HG03354 (cell line): ENCODE measurements at regions not wholly inside any gene's neighbourhood (a gene's known extent, or its start where the extent isn't known, plus 50 kb on each side); places are given as distances from the start of the nearest gene placed in this dataset.

Experiments
- ATAC-seq: cut with Tn5 transposase; IDR thresholded peaks from one replicate; pipeline ENCODE4 v1.9.1; 2021; ENCODE audit warnings: mild to moderate bottlenecking; ENCODE audit not compliant: unreplicated experiment, poor library complexity, severe bottlenecking

DNA sequence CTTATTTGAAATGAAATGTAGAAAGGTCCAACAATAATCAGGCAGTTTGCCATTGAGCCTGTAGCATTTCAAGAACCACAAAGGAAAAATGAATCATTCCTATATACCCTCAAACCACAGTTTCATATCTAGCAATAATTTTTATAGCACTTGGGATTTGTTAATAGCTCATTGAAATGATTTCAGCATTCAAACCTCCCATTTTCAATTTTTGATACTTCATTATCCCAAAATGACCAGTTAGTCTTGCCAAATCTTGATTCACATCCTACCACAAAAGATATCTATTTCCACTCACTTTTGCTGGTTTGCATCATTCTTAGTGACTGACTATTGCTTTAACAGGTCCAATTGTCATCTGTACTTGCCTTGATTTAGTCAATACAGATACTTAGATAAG is 790.1 kb downstream of the TLE1 start:
- no peak for ATAC-seq

DNA sequence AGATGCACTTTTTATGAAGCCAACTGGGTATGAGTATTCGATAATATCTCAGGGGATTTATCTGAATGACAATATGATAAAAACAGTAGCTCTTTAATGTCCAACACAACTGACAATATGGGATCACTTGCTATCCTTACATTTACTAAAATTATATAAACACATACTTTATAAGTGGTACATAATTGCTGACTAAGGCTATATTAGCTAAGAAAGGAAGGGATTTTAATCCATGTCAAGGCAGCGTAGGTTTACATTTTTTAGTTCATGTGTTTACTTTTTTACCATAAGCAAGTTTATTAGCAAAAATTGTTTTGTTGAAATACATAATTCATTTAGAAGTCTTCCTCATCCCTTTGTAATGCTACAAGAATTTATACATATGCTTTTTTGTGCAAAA is 796.2 kb downstream of the TLE1 start:
- no peak for ATAC-seq

DNA sequence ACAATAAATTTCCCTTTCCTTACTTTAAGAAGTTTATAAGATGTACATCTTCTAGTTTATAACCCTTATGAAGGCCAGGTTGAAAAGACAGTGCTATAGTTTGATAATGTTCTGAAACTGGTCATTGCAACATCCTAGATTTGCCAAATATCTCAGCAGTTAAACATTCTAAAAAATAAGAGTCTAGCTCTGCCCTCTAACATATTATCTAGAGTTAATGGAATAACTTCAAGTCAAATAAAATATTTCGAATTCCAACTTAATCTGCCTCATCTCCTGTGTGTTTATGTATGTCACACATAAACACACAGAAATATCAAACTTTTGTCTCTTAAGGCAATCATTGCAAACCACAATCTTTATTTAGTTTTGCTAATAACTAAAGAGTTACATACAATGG is 796.6 kb downstream of the TLE1 start:
- ATAC-seq = no peak

DNA sequence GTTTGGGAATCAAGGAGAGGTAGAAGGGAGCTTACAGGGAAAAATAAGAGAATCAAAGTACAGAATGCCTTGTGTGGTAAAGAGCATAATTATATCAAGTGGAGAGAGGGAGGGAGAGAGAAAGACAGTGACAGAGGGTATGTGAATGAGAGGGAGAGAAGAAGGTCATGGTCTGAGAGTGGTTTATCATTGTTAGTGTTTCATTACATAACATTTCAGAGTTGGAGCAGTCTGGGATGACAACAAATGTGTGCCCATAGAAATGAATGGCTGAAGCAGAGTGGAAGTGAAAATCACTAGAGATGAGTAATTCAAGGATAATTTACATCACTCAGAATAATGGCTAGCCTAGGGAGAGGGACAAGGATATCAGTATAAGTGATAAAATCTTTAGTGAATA is 799.2 kb downstream of the TLE1 start:
- no peak for ATAC-seq

DNA sequence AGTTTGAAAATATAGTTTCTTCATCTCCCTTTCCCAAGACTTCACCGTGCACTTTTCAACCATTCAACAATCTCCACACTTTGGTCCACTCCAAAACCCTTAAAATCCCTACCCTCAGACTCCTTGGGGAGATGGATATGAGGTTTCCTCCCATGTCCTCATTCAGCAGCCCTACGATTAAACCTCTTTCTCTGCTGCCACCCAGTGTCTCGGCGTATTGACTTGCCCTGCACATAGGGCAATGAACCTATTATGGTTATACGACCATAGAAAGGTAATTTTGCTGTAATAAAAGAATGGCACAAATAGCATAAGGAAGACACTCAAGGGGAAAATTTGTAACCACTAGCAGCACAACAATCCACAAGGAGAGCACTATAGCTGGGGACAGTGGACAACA is 803.5 kb downstream of the TLE1 start:
- ATAC-seq = no peak

DNA sequence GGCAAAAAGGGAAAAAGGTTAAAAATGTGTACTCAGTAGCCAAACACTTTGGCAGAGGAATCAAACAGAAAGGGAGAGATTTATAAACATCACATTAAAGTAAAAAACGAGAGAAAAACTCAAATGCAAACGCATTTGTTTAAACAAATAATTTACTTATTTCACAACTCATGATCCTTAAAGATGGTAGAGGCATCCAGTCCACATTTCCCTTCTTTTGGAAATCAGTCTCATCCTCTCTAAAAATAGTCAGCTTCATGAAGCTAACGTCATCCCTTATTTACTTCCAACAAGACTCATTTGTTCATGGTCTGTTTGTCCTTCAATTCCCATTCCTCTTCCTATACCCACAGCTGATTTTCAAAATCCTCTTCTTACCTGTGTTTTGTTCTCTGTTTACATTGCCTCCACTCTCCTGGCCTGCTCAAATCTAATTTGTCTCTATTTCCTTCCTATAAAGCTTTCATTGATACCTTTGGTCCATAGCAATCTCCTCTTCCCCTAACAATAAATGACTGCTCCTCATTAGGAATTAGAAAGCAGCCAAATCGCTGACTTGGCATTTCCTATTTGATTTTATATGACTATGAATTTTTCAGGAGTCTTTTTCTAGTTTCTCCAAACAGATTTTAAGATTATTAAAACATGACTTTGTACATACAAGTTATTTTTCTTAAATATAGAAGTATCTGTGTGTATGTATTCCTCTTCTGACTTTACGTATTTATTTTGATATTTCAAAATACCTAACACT is 805.3 kb downstream of the TLE1 start:
- no peak for ATAC-seq

DNA sequence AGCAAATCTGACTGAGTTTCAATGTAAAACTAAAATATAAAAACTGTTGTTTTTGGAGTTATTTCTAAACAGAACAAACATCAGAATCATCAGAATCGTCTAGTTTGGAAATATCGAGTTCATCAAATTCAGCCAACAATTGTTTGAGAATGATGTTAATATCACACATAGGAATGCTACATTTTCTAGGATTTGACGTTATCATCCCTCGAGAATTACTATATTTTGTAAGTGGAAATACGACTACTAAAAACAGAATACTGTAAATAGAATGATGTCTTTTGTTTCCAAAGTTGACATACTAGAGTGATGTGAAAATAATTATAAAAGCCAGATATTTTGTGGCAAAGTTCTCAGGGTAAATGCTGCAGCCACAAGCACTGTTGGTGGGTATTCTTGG is 805.9 kb downstream of the TLE1 start:
- ATAC-seq = no peak

DNA sequence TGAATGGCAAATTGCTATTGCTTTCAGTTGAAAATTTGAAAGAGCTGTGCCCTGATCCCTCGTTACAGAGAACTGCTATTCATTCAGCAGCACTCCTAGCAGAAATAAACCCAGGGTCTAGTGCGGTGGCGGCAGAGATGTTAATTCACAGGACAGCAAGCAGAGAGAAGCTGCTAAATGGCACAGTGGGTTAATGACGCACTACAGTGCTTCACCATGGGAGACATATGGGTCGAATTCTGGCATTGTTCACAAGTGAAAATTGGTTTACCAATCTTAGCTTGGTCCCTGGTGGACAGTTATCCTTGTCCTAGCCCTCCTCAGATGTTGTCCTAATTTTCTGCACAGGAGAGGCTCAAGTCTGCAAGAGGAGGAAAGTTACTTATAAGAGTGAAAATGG is 807.4 kb downstream of the TLE1 start:
- no peak for ATAC-seq

DNA sequence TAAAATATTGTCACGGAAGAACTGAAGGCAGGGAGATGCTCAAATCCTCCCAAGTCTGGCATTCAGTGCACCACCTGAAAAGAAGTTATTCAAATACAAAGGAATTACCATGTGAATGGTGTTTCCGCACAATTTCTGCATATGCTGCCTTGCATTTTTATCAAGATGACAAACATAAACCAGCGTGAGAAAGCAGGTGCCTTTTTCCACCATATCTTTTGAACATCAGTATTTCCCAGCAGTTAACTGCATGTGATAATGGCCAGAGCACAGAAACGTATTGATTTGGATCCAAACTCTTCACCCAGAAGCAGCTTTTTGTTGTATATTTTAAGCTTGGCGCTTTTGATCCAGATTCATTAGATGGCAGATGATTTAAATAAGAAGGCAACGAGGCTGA is 808.0 kb downstream of the TLE1 start:
- ATAC-seq = no peak

DNA sequence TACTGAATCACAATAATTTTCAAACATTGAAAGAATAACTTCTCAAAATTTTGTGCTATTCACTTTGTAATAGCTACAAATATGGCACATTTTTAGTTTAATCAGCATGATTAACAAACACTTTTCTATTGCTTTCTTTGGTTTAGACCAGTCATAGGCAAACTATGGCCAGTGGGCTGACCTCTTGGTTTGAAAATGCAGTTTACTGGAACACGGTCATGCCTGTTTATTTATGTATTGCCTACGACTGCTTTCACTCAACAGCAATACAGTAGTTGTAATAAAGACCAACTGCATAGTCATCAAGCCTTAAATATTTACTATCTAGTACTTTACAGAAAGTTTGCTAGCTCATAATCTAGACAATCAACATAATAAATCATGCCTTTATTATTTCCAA is 810.8 kb downstream of the TLE1 start:
- no peak for ATAC-seq

DNA sequence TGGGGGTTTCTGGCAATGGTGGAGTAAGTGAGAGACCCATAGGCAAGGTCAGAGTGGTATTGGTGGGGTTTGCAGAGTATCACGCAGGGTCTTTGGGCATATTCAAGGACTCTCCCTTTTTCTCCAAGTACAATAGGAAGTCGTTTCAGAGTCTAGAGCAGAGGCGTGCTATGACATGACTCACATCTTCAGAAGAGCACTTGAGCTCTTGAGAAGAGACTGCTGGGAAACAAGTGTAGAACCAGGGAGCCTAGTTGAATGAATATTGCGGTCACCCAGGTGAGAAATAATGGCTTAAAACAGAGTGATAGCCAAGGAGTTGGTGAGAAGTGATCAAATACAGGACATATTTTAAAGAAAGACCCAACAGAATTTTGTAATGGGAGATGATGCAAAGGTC is 813.4 kb downstream of the TLE1 start:
- ATAC-seq = no peak

DNA sequence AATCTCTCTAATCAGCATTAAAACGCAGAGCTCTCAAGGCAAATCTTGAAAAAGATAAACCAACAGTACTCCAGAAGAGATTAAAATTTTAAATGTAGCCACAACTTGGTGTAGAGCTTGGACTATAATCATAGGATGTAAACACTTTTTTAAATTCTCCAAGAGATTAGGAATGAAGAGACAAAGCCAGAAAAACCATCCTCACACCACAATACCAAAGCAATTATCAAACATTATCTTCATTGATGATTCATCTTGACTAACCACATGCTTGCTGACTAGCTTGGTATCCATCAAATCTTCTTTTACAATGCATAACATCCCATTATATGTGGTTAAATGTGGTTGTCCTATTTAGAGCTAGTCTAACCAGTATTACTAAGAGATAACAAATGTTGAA is 815.1 kb downstream of the TLE1 start:
- no peak for ATAC-seq

DNA sequence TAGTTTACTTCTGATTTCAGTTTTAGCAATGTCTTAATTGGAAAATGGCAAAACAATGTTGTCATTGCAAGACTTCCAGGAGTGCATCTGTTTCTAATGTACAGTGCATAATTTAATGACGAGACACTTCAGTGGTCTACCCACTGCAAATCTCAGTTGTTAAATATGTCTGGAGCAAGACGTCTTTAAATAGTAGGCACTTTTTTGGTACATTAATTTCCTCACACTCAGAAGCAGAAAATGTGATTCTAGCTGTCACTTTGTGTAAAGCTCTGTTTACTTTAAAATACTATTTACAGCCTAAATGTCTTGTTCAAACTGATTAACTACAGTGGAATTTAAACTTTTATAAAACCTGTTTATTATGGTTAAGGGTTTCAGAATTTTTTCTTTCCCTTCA is 815.5 kb downstream of the TLE1 start:
- no peak for ATAC-seq

DNA sequence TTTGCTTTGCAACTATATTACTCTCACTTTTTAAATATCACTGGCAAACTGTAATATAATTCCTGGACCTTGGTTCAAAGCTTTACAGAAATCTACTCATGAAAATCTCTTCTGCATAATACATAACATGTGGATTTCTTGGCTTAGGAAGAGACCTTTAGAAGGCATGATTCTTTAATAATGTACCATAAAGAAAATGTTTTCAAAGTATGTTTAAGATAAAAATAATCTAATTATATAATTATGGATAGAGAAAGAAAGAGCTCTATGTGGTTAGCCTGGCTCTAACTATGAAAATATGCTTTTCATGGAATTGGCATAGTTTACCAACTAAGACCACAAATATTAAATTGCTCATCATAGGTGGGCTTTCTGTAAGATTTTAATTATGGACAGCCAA is 817.8 kb downstream of the TLE1 start:
- no peak for ATAC-seq

DNA sequence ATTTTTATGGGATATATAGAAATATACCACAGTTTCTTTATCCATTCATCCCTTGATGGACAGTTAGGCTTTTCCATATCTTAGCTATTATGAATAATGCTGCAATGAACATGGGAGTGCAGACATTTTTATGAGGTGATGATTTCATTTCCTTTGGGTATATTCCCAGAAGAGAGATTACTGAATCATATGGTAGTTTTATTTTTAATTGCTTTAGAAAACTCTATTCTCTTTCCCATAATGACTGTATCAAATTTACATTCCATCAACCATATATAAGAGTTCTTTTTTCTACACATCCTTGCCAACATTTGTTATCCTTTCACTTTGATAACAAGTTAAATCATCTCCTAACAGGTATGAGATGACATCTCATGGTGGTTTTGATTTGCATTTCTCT is 821.6 kb downstream of the TLE1 start:
- ATAC-seq = no peak

DNA sequence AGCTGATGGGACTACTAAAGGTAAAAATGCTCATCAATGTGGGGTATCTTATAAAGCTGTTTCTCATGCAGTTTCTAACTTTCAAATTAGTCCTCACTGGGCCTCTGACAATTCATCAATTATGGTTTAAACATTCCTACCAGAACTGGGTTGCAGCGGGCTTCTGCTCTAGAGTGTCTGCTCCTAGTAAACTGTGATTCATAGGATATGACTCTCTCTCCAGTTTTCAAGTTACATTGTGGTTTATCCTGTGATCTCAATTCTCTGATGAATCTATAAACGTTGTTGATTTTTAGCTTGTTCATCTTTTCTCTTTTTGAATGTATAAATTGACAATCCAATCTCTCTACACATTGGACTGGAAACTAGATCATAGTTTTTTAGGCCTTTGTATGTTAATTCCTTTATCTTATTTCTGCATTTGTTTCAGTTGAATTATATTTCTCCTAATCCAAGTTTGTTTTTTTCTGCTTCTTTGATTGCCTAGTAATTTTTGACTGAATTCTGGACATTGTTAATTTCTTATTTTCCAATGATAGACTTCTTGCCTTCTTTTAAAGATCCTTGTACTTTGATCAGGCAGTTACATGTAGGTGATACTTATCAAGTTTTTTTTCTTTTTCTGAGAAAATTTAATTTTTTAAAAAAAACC is 822.6 kb downstream of the TLE1 start:
- ATAC-seq = no peak

DNA sequence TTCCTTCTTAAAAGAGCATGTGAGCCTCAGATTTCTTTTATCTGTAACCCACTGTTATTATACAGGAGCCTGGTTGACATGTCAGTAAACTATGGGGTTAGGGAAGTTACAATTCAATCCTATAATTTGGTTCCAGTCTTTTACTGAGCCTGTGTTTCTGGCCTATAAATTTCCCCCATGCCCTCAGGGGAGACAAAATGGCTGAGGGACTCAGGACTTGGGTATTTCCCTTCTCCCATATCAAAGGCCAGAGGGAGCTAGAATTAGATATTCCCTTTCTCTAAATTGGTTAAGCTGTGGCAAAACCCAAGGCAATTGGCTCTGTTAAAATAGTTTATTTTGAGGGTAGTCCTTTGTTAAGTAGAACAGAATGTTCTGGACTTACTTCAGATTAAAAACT is 823.2 kb downstream of the TLE1 start:
- no peak for ATAC-seq

DNA sequence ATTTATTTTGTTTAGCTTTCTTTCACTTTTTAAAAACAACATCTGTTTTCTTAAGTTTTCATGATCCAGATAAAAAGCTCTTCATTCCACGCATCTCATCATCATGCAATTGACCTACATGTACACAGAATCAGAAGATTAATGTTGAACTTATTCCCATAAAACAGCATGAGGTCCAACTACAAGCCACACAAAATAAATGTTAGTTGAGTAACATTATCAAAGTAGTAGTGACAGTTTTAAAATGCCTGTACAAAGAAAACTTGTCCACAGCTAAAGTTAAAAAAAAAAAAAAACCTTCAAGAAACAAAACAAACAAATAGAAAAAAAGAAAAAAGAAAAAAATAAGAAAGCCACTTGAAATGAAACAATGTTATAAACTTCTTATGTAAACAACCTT is 846.3 kb downstream of the TLE1 start:
- no peak for ATAC-seq

DNA sequence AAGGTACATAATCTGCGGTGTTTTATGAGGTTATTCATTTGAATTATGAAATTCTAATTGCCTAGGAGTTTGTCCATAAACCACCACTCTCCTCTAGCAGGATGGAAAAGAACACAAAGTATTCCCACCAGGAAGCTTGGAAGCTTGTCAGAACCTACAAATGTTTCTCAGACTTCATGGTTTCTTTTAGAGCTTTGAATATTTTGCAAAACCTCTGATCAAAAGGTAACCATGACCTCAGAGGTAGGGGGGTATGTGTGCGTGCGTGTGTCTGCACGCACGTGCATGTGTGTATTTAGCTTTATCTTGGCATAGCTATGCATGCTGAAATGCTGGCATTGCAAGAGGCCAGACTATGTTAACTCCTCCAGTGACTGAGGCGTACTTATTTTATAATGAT is 847.0 kb downstream of the TLE1 start:
- no peak for ATAC-seq

DNA sequence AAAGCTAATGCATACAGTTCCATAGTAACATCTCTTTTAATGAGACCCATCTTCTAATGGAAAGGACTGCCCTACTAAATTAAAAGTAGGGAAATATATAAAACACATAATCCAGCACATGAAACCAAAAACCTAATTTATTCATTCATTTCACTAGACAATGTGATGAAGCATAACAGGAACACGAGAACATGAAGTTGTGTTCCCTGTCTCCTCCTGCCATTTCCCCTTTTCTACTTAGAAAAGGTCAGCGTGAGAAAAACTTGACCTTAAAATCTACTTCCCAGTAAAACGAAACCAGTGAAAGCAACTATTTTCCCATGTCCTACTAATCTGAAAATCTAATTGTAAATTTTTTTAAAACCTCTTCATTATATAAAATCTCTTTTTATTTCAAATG is 847.5 kb downstream of the TLE1 start:
- no peak for ATAC-seq

DNA sequence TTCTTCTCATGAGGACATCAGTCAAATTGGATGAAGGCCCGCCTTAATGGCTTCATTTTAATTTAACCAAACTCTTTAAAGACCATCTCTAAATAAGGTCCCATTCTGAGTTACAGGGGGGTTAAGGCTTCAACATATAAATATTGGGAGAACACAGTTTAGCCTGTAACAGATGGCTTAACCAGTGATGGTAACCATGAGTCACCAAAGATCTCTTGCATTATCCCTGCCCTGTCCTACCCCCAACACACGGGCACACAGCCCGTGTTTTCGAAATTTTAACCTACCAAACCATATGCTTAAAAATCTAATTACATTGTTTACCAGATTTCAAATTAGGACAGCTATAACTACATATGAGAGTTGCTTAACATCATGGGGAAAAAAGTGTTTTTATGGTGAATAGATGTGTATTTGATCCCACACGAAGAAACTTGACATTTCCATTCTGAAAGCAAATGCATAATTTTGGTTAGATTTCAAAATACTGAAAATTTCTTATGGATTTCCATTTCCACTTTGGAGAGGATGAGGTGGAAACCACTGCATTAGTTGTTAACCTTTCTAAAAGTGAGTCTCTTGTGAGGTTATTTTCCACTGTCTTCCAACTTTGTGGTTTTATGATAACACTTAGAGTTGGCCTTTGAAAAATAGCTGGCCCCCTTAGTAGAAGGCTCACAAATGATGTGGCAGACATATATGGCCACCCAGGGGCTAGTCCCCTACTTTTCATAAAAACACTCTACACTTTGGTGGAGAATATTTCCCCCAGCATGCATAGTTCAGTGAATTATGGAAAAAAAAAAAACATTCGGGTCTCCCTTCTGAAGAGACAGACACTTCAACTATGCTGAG is 849.3 kb downstream of the TLE1 start:
- no peak for ATAC-seq
